NCI-H1105 (cell line): ENCODE measurements at regions not wholly inside any gene's neighbourhood (a gene's known extent, or its start where the extent isn't known, plus 50 kb on each side); places are given as distances from the start of the nearest gene placed in this dataset.
"Not testable (repeated sequence)": the region's sequence is repeated elsewhere in the genome, so short reads cannot be mapped to it uniquely, and the experiment has no call there.

Experiments
- DNase-seq: peaks from one replicate; lab custom pipeline; 2025; lab: John Stamatoyannopoulos, UW

- no peak for DNase-seq
Observed at GRCh38 chr6:12516070-12516469, 200.5 kb upstream of the PHACTR1 start.

- no peak for DNase-seq
Observed at GRCh38 chr6:12522347-12522746, 194.2 kb upstream of the PHACTR1 start.

DNA sequence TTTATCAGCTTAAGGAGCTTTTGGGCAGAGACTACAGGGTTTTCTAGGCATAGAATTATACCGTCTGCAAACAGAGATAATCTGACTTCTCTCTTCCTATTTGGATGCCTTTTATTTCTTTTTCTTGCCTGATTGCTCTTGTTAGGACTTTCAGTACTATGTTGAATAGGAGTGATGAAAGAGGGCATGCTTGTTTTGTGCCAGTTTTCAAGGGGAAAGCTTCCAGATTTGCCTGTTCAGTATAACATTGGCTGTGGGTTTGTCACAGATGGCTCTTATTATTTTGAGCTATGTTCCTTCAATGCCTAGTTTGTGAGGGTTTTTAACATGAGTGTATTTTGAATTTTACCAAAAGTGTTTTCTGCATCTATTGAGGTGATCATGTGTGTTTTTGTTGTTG, 192.8 kb upstream of the PHACTR1 start:
- DNase-seq: no peak

DNA sequence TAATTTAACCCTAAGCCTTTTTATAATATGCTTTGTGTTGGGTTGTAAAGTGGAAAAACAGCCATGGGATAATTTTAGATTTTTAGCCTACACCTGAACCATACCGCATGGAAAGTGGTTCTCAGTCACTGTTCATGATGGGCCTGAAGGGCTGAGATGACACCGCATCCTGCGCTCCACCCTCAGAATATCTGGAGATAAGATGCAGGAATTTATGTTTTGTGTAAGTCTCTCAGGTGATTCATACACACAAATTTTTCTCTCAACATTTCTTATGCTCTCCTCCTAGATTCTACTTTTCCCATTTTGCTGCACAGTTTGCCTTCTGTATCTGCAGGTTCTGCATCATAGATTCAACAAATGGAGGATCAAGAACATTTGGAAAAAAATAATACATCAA, 191.3 kb upstream of the PHACTR1 start:
- DNase-seq: no peak

GRCh38 chr6:12527339-12527738, 189.2 kb upstream of the PHACTR1 start:
- DNase-seq: no peak

- no peak for DNase-seq
Observed at GRCh38 chr6:12528136-12528535, 188.4 kb upstream of the PHACTR1 start.

DNA sequence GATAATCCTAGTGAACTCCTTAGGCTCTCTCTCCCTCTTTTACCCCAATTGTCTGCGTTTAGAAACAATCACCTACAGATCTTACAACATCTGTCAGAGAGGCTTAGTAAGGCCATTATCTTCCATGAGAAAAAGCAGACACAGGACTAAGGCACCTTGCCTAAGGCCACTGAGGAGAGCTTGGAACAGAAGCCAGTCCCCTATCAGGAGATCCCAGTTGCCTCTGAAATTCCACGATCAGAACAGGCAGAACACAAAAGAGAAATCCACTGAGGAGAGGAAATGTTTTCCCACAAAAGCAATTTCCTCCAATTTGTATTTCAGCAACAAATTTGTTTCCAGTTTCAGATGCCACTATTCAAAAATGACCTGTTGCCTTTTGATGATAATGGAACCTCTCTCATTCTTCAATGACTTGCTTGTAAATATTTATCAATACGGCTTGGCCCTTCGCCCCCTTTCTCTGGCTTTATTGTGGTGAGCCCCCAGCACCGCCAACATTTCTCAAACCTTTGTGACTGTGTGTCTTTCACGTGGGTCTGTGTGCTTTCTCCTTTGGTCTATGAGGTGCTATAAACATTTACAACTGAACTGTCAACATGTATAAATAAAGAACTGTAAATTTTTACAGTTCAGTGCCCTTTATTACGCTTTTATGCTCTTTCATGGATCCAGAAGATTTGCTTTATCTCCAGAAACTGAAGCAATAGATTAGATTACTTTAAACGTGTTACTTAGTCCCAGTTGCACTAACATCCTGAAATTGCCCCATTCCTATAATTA, 187.8 kb upstream of the PHACTR1 start:
- DNase-seq: no peak

- no peak for DNase-seq
Observed at GRCh38 chr6:12529364-12530019, 187.1 kb upstream of the PHACTR1 start.

DNA sequence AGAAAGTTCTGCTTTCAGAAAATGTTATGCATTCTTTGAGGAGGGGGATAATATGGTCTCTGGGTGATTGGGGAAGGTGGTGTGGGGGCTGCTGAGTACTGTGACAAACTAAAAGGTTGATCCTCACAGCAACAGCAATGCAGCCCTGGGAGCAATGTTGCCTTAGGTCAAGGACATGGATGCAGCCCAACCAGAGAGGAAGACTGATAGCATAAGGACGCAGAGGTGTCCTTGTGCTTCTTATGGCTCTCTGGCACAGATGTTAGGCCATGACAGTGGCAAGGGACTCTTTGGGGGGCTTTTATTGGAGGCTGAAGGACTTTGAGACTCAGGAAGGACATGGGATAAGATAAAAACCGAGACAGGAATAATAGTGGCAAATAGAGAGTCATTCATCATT, 186.2 kb upstream of the PHACTR1 start:
- no peak for DNase-seq

- DNase-seq: no peak
Observed at GRCh38 chr6:12533586-12533985, 183.0 kb upstream of the PHACTR1 start.

GRCh38 chr6:12534069-12534853, 182.3 kb upstream of the PHACTR1 start:
- no peak for DNase-seq

DNA sequence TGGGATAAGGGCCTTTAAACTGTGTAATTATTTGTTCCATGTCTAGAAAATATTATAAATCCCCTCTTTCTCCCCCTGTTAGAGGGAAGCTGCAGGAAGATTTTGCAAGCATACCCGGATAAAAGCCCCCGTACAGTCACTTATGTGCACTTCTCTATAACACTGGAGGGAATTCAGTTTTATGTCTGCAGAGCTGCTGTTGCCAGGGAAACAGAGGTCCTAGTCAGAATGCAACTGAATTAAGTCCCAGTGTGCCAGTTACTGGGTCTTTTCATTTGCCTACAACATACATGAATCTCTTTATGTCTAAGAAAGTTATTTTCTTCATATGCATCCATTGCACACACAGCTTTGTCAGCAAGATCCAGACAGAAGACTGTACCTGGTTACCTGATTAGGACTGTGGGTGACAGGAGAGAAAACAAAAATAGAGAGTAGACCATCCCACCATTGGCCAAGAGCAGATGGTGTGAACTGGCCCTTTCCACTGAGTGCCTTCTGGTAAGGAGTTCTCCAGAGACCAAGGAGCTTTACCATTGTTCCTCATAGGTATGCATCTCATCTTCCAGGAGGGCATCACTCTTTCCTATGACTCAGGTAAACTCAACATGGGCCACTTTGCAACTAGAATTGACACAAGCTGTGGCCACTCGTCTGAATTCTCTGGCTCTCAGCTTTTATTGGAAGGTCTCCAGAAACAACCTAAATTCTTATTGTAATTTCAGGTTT, 180.8 kb upstream of the PHACTR1 start:
- no peak for DNase-seq

DNA sequence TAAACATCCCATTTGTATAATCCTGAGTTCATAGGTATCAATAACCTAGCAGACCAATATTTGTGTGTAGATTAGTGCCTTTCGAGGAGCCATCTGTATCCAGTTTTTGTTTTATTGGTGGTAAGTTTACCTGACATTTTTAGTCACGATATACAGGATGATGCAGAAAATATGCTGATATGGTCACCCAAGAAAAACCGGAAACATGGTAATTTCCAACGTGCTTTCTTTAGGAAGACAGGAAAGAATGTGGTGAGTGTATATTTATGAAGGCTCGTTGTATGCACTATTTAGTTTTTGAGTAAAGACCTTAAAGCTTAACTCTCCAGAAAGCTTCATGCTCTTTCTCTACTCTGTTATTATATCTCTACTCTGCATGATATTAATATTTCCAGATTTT, 180.2 kb upstream of the PHACTR1 start:
- DNase-seq: no peak

GRCh38 chr6:12537389-12537788, 179.2 kb upstream of the PHACTR1 start:
- DNase-seq: no peak

GRCh38 chr6:12538881-12539357, 177.6 kb upstream of the PHACTR1 start:
- DNase-seq: no peak

DNA sequence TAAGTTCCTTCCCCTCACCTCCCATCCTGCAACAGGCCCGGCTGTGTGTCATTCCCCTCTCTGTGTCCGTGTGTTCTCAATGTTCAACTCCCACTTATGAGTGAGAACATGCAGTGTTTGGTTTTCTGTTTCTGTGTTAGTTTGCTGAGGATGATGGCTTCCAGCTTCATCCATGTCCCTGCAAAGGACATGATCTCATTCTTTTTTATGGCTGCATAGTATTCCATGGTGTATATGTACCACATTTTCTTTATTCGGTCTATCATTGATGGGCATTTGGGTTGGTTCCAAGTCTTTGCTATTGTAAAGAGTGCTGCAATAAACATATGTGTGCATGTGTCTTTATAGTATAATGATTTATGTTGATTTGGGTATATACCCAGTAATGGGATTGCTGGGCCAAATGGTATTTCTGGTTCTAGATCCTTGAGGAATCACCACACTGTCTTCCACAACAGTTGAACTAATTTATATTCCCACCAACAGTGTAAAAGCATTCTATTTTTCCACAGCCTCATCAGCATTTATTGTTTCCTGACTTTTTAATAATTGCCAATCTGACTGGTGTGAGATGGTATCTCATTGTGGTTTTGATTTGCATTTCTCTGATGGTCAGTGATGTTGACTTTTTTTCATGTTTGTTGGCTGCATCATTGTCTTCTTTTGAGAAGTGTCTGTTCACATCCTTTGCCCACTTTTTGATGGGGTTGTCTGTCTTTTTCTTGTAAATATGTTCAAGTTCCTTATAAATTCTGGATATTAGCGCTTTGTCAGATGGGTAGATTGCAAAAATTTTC, 174.1 kb upstream of the PHACTR1 start:
- DNase-seq: not testable (repeated sequence)

DNA sequence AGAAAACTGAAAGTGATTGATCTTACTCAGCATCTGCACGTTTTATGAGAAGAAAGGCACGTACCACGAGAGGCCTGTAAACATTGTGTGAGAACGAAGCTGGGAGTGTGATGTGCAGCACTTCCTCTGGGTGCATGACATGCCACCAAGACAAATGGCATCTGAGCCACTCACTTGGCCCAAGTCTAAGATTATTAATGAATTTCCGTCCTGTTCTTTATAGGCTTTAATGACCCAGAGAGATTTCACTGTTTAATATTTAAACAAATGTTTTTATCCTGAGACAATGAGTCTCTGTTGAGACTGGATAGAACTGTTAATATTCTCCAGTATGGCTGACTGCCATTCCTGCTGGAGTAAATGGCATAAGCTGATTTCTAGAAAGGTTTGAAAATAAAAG, 172.6 kb upstream of the PHACTR1 start:
- no peak for DNase-seq

GRCh38 chr6:12544821-12545565, 171.6 kb upstream of the PHACTR1 start:
- no peak for DNase-seq

GRCh38 chr6:12545619-12546409, 170.8 kb upstream of the PHACTR1 start:
- no peak for DNase-seq
